Esophagus squamous epithelium (tissue), 4 donors: ENCODE measurements at regions not wholly inside any gene's neighbourhood (a gene's known extent, or its start where the extent isn't known, plus 50 kb on each side); places are given as distances from the start of the nearest gene placed in this dataset.

Experiments
- POLR2A ChIP-seq, 4 donors: fragments of 450-650 bp; IDR thresholded peaks; one replicate each; pipeline ENCODE4 v1.6.1; 2017; ENCODE audit warnings: antibody characterized with exemption in 4 of 4, mild to moderate bottlenecking in 4 of 4, moderate library complexity in 3 of 4
- TF ChIP-seq, protein P1 (sequence below), 6 experiments: fragments of 450-650 bp in 4 of 6; fragments of 200-600 bp in 2 of 6; sonication (generic) in 2 of 6; IDR thresholded peaks; one replicate each; pipeline ENCODE4 v1.5.1; 2016 to 2019; ENCODE audit warnings: antibody characterized with exemption in 6 of 6, mild to moderate bottlenecking in 4 of 6, moderate library complexity in 4 of 6

DNA sequence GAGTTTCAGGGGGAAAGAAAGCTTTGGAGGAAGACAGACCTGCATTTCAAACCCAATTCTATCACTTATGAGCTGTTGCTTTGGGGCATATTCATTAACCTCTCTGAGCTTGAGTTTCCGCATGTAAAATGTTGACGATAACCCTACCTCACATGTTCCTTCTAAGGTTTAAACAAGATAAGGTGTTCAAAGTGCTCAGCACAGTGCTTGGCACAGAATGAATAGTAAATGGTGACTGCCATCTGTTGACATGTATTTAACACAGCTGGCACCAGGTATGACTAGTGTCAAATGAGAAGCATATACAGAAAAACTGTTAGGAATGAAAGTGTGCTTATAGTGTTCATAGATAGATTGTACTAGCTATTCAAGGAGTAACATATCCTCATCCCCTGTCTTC lies 155.5 kb downstream of the PTGER3 start:
- TF ChIP-seq, protein P1, sequence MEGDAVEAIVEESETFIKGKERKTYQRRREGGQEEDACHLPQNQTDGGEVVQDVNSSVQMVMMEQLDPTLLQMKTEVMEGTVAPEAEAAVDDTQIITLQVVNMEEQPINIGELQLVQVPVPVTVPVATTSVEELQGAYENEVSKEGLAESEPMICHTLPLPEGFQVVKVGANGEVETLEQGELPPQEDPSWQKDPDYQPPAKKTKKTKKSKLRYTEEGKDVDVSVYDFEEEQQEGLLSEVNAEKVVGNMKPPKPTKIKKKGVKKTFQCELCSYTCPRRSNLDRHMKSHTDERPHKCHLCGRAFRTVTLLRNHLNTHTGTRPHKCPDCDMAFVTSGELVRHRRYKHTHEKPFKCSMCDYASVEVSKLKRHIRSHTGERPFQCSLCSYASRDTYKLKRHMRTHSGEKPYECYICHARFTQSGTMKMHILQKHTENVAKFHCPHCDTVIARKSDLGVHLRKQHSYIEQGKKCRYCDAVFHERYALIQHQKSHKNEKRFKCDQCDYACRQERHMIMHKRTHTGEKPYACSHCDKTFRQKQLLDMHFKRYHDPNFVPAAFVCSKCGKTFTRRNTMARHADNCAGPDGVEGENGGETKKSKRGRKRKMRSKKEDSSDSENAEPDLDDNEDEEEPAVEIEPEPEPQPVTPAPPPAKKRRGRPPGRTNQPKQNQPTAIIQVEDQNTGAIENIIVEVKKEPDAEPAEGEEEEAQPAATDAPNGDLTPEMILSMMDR (IDR thresholded peaks at IDR 0.05): no peak
- no peak for TF ChIP-seq POLR2A (IDR thresholded peaks at IDR 0.05)
